Natural killer cell (primary cell): ENCODE measurements at regions not wholly inside any gene's neighbourhood (a gene's known extent, or its start where the extent isn't known, plus 50 kb on each side); places are given as distances from the start of the nearest gene placed in this dataset.

Experiments
- ATAC-seq, 3 donors: fragments of 150-1000 bp in 2 of 3; fragments of 200-7000 bp in 1 of 3; cut with Tn5 transposase; 1 replicate in 1 of 3; 2 replicates in 2 of 3; pipeline ENCODE4 v1.10.0; 2021; ENCODE audit warnings: mild to moderate bottlenecking in 2 of 3, moderate library complexity in 2 of 3
- DNase-seq, 2 donors: peaks; one replicate each; pipeline versions ENCODE4 v3.0.0 to v3.0.0-alpha.2; 2013 to 2021; ENCODE audit warnings: mixed read lengths in 1 of 2
- H3K27ac ChIP-seq: one replicate; pipeline ENCODE4 v1.5.1; 2013; ENCODE audit warnings: mild to moderate bottlenecking, low read length
- H3K27me3 ChIP-seq: one replicate; pipeline ENCODE4 v1.6.1; 2013; ENCODE audit warnings: low read length; ENCODE audit not compliant: control insufficient read depth, insufficient read depth
- H3K36me3 ChIP-seq: one replicate; pipeline ENCODE4 v1.6.1; 2013; ENCODE audit warnings: low read length; ENCODE audit not compliant: control insufficient read depth, insufficient read depth
- H3K4me1 ChIP-seq: one replicate; pipeline ENCODE4 v1.6.1; 2013; ENCODE audit warnings: low read length; ENCODE audit not compliant: control insufficient read depth, insufficient read depth
- H3K4me3 ChIP-seq: one replicate; pipeline ENCODE4 v1.5.1; 2013; ENCODE audit warnings: low read length
- H3K9me3 ChIP-seq: one replicate; pipeline ENCODE4 v1.6.1; 2013; ENCODE audit warnings: low read length; ENCODE audit not compliant: control insufficient read depth, insufficient read depth
- H3K27ac Mint-ChIP-seq, 2 donors: one replicate each; pipeline ENCODE4 v1.8.0; 2022; ENCODE audit warnings: mild to moderate bottlenecking in 2 of 2, mixed read lengths in 2 of 2, moderate library complexity in 1 of 2
- H3K27me3 Mint-ChIP-seq, 2 donors: one replicate each; pipeline ENCODE4 v1.8.0; 2022; ENCODE audit warnings: low read depth in 2 of 2, mixed read lengths in 2 of 2
- H3K36me3 Mint-ChIP-seq: one replicate; pipeline ENCODE4 v1.8.0; 2022; ENCODE audit warnings: mixed read lengths
- H3K4me1 Mint-ChIP-seq, 2 donors: one replicate each; pipeline ENCODE4 v1.8.0; 2022; ENCODE audit warnings: mixed read lengths in 2 of 2
- H3K4me3 Mint-ChIP-seq: one replicate; pipeline ENCODE4 v1.8.0; 2022; ENCODE audit warnings: mild to moderate bottlenecking, moderate library complexity, mixed read lengths
- H3K9me3 Mint-ChIP-seq, 2 donors: one replicate each; pipeline ENCODE4 v1.8.0; 2022; ENCODE audit warnings: mixed read lengths in 2 of 2
- CTCF ChIP-seq: fragments of 200-600 bp; IDR thresholded peaks from one replicate; pipeline ENCODE4 v1.8.0; 2022; ENCODE audit warnings: antibody characterized with exemption
- WGBS: methylation state at CpG from one replicate; pipeline ENCODE4 v1.1.7; 2013; ENCODE audit warnings: missing lambda C conversion rate; ENCODE audit not compliant: insufficient coverage; 5-methylcytosine and 5-hydroxymethylcytosine counted together
- intact Hi-C: fragments of 100-400 bp; cut with micrococcal nuclease; formaldehyde crosslinking; loops from one replicate; pipeline ENCODE4 v1.14.2; 2022

- H3K4me1 ChIP-seq = peaks cover 8% of the 10 kb centered on the region
- H3K27ac ChIP-seq = no peak overlapping the region
- H3K4me3 Mint-ChIP-seq = no peak overlapping the region
- DNase-seq (no peak), ATAC-seq (no peak)
- H3K27me3 Mint-ChIP-seq = no peaks in the 10 kb centered on the region
- no peaks in the 10 kb centered on the region for H3K27me3 ChIP-seq
- no peaks in the 10 kb centered on the region for H3K36me3 Mint-ChIP-seq
- H3K36me3 ChIP-seq = no peaks in the 10 kb centered on the region
- no peak overlapping the region for H3K4me3 ChIP-seq
- 86% methylated on average over 5 of the region's 5 CpGs for WGBS
- H3K27ac Mint-ChIP-seq = peak overlapping the region in 1 of 2 donors; percentile 5
- no peak for TF ChIP-seq CTCF
- intact Hi-C loops = no loop called here
- peaks cover 0 to 3% of the 10 kb centered on the region in 2 donors for H3K9me3 Mint-ChIP-seq
- peaks cover 7% of the 10 kb centered on the region for H3K9me3 ChIP-seq
- H3K4me1 Mint-ChIP-seq = peaks cover 17 to 26% of the 10 kb centered on the region in 2 donors
Observed at GRCh38 chr11:128180441-128181087, 406.8 kb downstream of the ETS1 start.

GRCh38 chr11:128179512-128179911, 407.8 kb downstream of the ETS1 start:
- no peak overlapping the region for H3K4me3 ChIP-seq

GRCh38 chr11:128179039-128179438, 408.3 kb downstream of the ETS1 start:
- no peaks in the 10 kb centered on the region for H3K9me3 ChIP-seq
- peaks cover 17 to 21% of the 10 kb centered on the region in 2 donors for H3K4me1 Mint-ChIP-seq
- intact Hi-C loops = no loop called here
- no peak for TF ChIP-seq CTCF
- H3K4me1 ChIP-seq = peaks cover 8% of the 10 kb centered on the region
- no peak overlapping the region for H3K4me3 ChIP-seq
- H3K27ac Mint-ChIP-seq = peak overlapping the region in 1 of 2 donors; percentile 2
- no peaks in the 10 kb centered on the region for H3K27me3 ChIP-seq
- no peaks in the 10 kb centered on the region for H3K9me3 Mint-ChIP-seq
- ATAC-seq (no peak), DNase-seq (no peak)
- no peak overlapping the region for H3K27ac ChIP-seq
- 91% methylated on average over 2 of the region's 2 CpGs for WGBS
- H3K36me3 Mint-ChIP-seq = no peaks in the 10 kb centered on the region
- H3K27me3 Mint-ChIP-seq = no peaks in the 10 kb centered on the region
- no peak overlapping the region for H3K4me3 Mint-ChIP-seq
- no peaks in the 10 kb centered on the region for H3K36me3 ChIP-seq

More at GRCh38 chr11:128179512-128179911, 407.8 kb downstream of the ETS1 start:
- Histone ChIP-seq H3K27ac (no peak overlapping the region), H3K9me3 (no peaks in the 10 kb centered on the region), H3K4me1 (peaks cover 8% of the 10 kb centered on the region), H3K27me3 (no peaks in the 10 kb centered on the region), H3K36me3 (no peaks in the 10 kb centered on the region)
- DNase-seq (no peak), ATAC-seq (no peak)
- Mint-ChIP-seq H3K36me3 (no peaks in the 10 kb centered on the region), H3K4me1 (peaks cover 17 to 21% of the 10 kb centered on the region in 2 donors), H3K4me3 (no peak overlapping the region), H3K27me3 (no peaks in the 10 kb centered on the region), H3K9me3 (no peaks in the 10 kb centered on the region), H3K27ac (peak overlapping the region in 1 of 2 donors; percentile 2)
- no peak for TF ChIP-seq CTCF
- 57% methylated on average over 1 of the region's 1 CpG for WGBS
- intact Hi-C loops = no loop called here
